ENCODE measurements at regions not wholly inside any gene's neighbourhood (a gene's known extent, or its start where the extent isn't known, plus 50 kb on each side); places are given as distances from the start of the nearest gene placed in this dataset.
"Not testable (repeated sequence)": the region's sequence is repeated elsewhere in the genome, so short reads cannot be mapped to it uniquely, and the experiment has no call there.

DNA sequence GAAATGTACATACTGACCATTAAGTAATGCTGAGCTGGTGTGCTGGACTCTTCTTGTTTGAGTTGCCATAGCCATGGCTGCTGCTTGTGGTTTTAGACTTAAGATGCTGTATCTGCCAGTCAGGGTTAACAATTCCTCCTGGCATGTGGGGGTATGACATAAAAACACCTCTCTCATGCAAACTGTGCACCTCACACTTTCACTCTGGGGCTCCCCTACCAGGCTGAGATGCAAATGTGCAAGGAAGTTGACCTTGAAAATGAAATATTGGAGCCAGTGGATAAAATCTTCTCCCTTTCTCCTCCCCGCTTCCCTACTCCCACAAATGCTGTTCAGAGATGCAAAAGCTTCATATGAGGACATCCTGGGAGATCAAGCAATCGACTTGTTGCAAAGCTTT, 198.8 kb downstream of the FCRL5 start:
- POLR2A ChIA-PET (ENCODE audit: low non-redundant PET) = no interaction called here

DNA sequence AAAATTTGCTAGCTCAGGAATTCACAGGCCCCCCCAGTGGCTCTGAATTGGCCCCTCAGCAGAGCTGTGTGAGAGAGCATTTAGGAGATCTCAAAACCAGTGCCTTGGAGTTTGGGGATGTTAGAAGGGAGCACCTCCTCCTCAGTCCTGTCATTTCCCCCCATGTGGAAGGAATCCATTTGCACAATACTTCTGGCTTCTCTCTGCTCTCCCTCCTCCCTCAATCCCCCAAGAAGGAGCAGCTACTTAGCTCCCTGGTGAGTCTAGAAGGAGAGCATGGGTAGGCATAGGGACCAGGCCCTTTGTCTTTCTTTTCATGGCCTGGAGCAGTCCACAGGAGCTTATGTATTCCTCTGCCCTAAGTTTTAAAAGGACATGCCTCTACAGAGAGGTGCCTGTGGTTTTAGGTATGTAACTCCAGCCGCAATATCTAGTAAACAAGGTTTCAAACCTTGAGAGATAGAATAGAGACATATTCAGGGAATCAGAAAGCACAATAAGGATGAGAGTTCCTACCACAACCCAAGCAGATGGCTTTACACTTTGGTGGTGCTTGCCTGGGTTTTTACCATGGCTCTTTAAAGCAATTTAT, 199.4 kb downstream of the FCRL5 start:
- POLR2A ChIA-PET (ENCODE audit: low non-redundant PET) = no interaction called here
- CTCF ChIA-PET = interaction anchor here (0.9 kb wide), 1 partner anchor 153 kb away, joined by 3 read pairs; no protein-coding TSS in a partner anchor
- BruUV-seq (replicated peaks) = no TSS peak
- no peak overlapping the region for H3K27ac ChIP-seq (ENCODE audit: low read depth, low read length, poor library complexity, severe bottlenecking)
- H3K9me3 ChIP-seq (ENCODE audit: low read depth, low read length, poor library complexity, severe bottlenecking) = no peaks in the 10 kb centered on the region
- no peaks in the 10 kb centered on the region for H3K4me1 ChIP-seq (ENCODE audit: insufficient read depth, low read length, poor library complexity, severe bottlenecking)
- no peak overlapping the region for H3K4me3 ChIP-seq (ENCODE audit: low read depth, low read length, poor library complexity, severe bottlenecking)
- no peak for DNase-seq (ENCODE audit: low spot score)
- H3K36me3 ChIP-seq (ENCODE audit: insufficient read depth, low read length, poor library complexity, severe bottlenecking) = no peaks in the 10 kb centered on the region
- TF ChIP-seq, protein P1, sequence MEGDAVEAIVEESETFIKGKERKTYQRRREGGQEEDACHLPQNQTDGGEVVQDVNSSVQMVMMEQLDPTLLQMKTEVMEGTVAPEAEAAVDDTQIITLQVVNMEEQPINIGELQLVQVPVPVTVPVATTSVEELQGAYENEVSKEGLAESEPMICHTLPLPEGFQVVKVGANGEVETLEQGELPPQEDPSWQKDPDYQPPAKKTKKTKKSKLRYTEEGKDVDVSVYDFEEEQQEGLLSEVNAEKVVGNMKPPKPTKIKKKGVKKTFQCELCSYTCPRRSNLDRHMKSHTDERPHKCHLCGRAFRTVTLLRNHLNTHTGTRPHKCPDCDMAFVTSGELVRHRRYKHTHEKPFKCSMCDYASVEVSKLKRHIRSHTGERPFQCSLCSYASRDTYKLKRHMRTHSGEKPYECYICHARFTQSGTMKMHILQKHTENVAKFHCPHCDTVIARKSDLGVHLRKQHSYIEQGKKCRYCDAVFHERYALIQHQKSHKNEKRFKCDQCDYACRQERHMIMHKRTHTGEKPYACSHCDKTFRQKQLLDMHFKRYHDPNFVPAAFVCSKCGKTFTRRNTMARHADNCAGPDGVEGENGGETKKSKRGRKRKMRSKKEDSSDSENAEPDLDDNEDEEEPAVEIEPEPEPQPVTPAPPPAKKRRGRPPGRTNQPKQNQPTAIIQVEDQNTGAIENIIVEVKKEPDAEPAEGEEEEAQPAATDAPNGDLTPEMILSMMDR (conservative IDR thresholded peaks at IDR 0.05; ENCODE audit: low read depth, low read length) = no peak
- no peak for TF ChIP-seq EZH2 (IDR thresholded peaks at IDR 0.05; ENCODE audit: borderline replicate concordance, low read depth, low read length, poor library complexity, severe bottlenecking)
- peaks cover 25% of the 10 kb centered on the region for H3K27me3 ChIP-seq (replicated peaks; ENCODE audit: insufficient read depth, low read depth, low read length, poor library complexity)
- intact Hi-C loops (cut with micrococcal nuclease; ENCODE audit: unreplicated experiment) = no loop called here

More for the DNA sequence above, 198.8 kb downstream of the FCRL5 start:
- Histone ChIP-seq H3K27me3 (replicated peaks; ENCODE audit: insufficient read depth, low read depth, low read length, poor library complexity) (peaks cover 19% of the 10 kb centered on the region), H3K4me1 (ENCODE audit: insufficient read depth, low read length, poor library complexity, severe bottlenecking) (no peaks in the 10 kb centered on the region), H3K4me3 (ENCODE audit: low read depth, low read length, poor library complexity, severe bottlenecking) (no peak overlapping the region), H3K36me3 (ENCODE audit: insufficient read depth, low read length, poor library complexity, severe bottlenecking) (no peaks in the 10 kb centered on the region), H3K9me3 (ENCODE audit: low read depth, low read length, poor library complexity, severe bottlenecking) (no peaks in the 10 kb centered on the region), H3K27ac (ENCODE audit: low read depth, low read length, poor library complexity, severe bottlenecking) (no peak overlapping the region)
- CTCF ChIA-PET = interaction anchor here (0.9 kb wide), 1 partner anchor 152 kb away, joined by 3 read pairs; no protein-coding TSS in a partner anchor
- intact Hi-C loops (cut with micrococcal nuclease; ENCODE audit: unreplicated experiment) = no loop called here
- DNase-seq (ENCODE audit: low spot score) = no peak
- no peak for TF ChIP-seq EZH2 (IDR thresholded peaks at IDR 0.05; ENCODE audit: borderline replicate concordance, low read depth, low read length, poor library complexity, severe bottlenecking)
- TF ChIP-seq, protein P1 (conservative IDR thresholded peaks at IDR 0.05; ENCODE audit: low read depth, low read length) = no peak
- BruUV-seq (replicated peaks) = no TSS peak

DNA sequence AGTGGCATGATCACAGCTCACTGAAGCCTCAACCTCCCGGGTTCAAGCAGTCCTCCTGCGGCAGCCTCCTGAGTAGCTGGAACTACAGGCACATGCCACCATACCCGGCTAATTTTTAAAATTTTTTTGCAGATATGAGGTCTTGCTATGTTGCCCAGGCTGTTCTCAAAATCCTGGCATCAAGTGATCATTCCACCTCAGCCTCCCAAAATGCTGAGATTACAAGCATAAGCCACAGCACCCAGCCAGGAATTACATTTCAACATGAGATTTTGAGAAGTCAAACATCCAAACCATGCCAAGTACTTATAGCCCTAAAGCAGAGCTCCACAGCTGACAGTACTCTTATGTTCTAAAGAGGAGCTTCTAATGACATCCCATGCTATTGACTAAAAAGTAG, 200.1 kb downstream of the FCRL5 start:
- DNase-seq (ENCODE audit: low spot score) = no peak
- intact Hi-C loops (cut with micrococcal nuclease; ENCODE audit: unreplicated experiment) = no loop called here
- no peaks in the 10 kb centered on the region for H3K36me3 ChIP-seq (ENCODE audit: insufficient read depth, low read length, poor library complexity, severe bottlenecking)
- H3K9me3 ChIP-seq (ENCODE audit: low read depth, low read length, poor library complexity, severe bottlenecking) = no peaks in the 10 kb centered on the region
- H3K27me3 ChIP-seq (replicated peaks; ENCODE audit: insufficient read depth, low read depth, low read length, poor library complexity) = peaks cover 32% of the 10 kb centered on the region
- H3K4me3 ChIP-seq (ENCODE audit: low read depth, low read length, poor library complexity, severe bottlenecking) = no peak overlapping the region
- H3K27ac ChIP-seq (ENCODE audit: low read depth, low read length, poor library complexity, severe bottlenecking) = no peak overlapping the region
- ChIA-PET POLR2A (ENCODE audit: low non-redundant PET) (no interaction called here), CTCF (no interaction called here)
- H3K4me1 ChIP-seq (ENCODE audit: insufficient read depth, low read length, poor library complexity, severe bottlenecking) = no peaks in the 10 kb centered on the region
- TF ChIP-seq EZH2 (IDR thresholded peaks at IDR 0.05; ENCODE audit: borderline replicate concordance, low read depth, low read length, poor library complexity, severe bottlenecking) = no peak
- TF ChIP-seq, protein P1 (conservative IDR thresholded peaks at IDR 0.05; ENCODE audit: low read depth, low read length) = no peak
- BruUV-seq (replicated peaks) = no TSS peak

GRCh38 chr1:157351800-157352199, 200.5 kb downstream of the FCRL5 start:
- H3K27me3 ChIP-seq (replicated peaks; ENCODE audit: insufficient read depth, low read depth, low read length, poor library complexity) = peaks cover 36% of the 10 kb centered on the region
- H3K27ac ChIP-seq (ENCODE audit: low read depth, low read length, poor library complexity, severe bottlenecking); POLR2A ChIA-PET (ENCODE audit: low non-redundant PET); BruUV-seq (replicated peaks); H3K36me3 ChIP-seq (ENCODE audit: insufficient read depth, low read length, poor library complexity, severe bottlenecking); CTCF ChIA-PET; intact Hi-C loops (cut with micrococcal nuclease; ENCODE audit: unreplicated experiment); DNase-seq (ENCODE audit: low spot score); H3K4me3 ChIP-seq (ENCODE audit: low read depth, low read length, poor library complexity, severe bottlenecking); H3K4me1 ChIP-seq (ENCODE audit: insufficient read depth, low read length, poor library complexity, severe bottlenecking); H3K9me3 ChIP-seq (ENCODE audit: low read depth, low read length, poor library complexity, severe bottlenecking): not testable (repeated sequence)
